Gastroesophageal sphincter (tissue), 4 donors: ENCODE measurements at regions not wholly inside any gene's neighbourhood (a gene's known extent, or its start where the extent isn't known, plus 50 kb on each side); places are given as distances from the start of the nearest gene placed in this dataset.

Source experiments
- ATAC-seq: fragments of 150-250 bp; one replicate; pipeline ENCODE4 v1.9.1; 2016; ENCODE audit warnings: mild to moderate bottlenecking, moderate library complexity
- H3K27ac ChIP-seq, 4 donors: fragments of 200-600 bp; sonication (generic) in 3 of 4; 1 replicate in 3 of 4; 2 replicates in 1 of 4; pipeline ENCODE4 v1.5.1; 2016 to 2019
- H3K27me3 ChIP-seq: fragments of 200-600 bp; sonication (generic); one replicate; pipeline ENCODE4 v1.5.1; 2019
- H3K36me3 ChIP-seq, 2 donors: fragments of 200-600 bp; sonication (generic); one replicate each; pipeline ENCODE4 v1.5.1; 2019; ENCODE audit warnings: control low read depth in 1 of 2
- H3K4me1 ChIP-seq, 3 donors: fragments of 200-600 bp; sonication (generic); 1 replicate in 2 of 3; 2 replicates in 1 of 3; pipeline ENCODE4 v1.5.1; 2016 to 2019; ENCODE audit warnings: control low read depth in 2 of 3
- H3K4me3 ChIP-seq, 2 donors: fragments of 200-600 bp; sonication (generic); one replicate each; pipeline ENCODE4 v1.5.1; 2019; ENCODE audit warnings: mild to moderate bottlenecking in 1 of 2, moderate library complexity in 1 of 2
- H3K9me3 ChIP-seq, 3 donors: fragments of 200-600 bp; sonication (generic); one replicate each; pipeline ENCODE4 v1.5.1; 2017 to 2019; ENCODE audit warnings: control low read depth in 2 of 3
- EP300 ChIP-seq: sonication (generic); formaldehyde crosslinking; IDR thresholded peaks from one replicate; pipeline ENCODE4 v1.6.1; 2017; ENCODE audit warnings: antibody characterized with exemption, mild to moderate bottlenecking
- POLR2A ChIP-seq, 2 donors: fragments of 450-650 bp; IDR thresholded peaks; one replicate each; pipeline ENCODE4 v1.6.1; 2017; ENCODE audit warnings: antibody characterized with exemption in 2 of 2, mild to moderate bottlenecking in 2 of 2, moderate library complexity in 1 of 2
- POLR2AphosphoS5 ChIP-seq: sonication (generic); formaldehyde crosslinking; IDR thresholded peaks from one replicate; pipeline ENCODE4 v1.6.1; 2017; ENCODE audit warnings: antibody characterized with exemption
- WGBS, 2 donors: methylation state at CpG; one replicate each; pipeline ENCODE4 v1.1.5; 2018; ENCODE audit warnings: low coverage in 1 of 2; 5-methylcytosine and 5-hydroxymethylcytosine counted together
- TF ChIP-seq, protein P1 (sequence below), 4 experiments: fragments of 200-600 bp in 2 of 4; fragments of 450-650 bp in 2 of 4; sonication (generic) in 1 of 4; IDR thresholded peaks; one replicate each; pipeline ENCODE4 v1.5.1; 2017 to 2019; ENCODE audit warnings: antibody characterized with exemption in 4 of 4, mild to moderate bottlenecking in 2 of 4, moderate library complexity in 2 of 4

DNA sequence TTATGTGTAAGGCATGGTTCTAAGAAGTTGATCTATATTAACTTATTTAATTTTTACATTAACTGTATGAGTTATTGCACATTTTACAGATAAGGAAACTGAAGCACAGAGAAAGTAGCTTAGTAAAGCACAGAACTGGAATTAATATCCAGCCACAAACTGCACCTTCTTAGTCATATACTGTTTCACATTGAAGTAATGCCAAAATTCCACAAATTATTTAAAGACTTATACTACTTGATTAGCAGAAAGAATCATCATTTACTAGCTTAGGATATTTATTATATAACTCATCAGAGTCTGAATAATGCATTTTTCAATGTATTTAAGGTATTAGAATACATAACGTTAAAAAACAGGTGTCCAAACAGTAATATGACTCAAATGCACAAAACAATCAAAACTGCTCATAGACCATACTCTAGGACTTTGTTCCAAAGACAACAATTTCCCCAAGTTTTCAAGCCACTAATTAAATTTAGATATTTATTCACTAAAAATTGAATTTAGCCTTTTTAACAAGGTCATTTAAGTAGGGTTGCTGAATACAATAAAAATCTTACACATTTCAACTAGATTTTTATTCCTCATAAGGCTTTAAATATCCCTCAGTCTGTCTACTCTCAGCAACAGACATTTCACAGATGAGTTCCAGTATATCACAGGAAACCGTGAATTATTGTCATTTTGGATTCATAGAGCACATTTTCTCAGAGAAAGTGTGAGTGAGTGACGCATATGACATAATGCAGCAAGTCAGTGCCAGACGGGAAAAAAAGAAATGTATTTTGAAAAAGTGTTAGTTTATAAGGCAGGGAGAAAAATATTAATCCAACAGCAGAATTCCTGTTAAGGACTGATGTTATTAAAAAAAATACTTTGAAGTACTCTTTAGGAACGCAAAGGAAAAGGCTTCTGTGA, 782.5 kb downstream of the TMTC2 start:
- H3K4me1 ChIP-seq: no peaks in the 10 kb centered on the region
- no peak overlapping the region for H3K27ac ChIP-seq
- H3K4me3 ChIP-seq: no peak overlapping the region
- TF ChIP-seq, protein P1, sequence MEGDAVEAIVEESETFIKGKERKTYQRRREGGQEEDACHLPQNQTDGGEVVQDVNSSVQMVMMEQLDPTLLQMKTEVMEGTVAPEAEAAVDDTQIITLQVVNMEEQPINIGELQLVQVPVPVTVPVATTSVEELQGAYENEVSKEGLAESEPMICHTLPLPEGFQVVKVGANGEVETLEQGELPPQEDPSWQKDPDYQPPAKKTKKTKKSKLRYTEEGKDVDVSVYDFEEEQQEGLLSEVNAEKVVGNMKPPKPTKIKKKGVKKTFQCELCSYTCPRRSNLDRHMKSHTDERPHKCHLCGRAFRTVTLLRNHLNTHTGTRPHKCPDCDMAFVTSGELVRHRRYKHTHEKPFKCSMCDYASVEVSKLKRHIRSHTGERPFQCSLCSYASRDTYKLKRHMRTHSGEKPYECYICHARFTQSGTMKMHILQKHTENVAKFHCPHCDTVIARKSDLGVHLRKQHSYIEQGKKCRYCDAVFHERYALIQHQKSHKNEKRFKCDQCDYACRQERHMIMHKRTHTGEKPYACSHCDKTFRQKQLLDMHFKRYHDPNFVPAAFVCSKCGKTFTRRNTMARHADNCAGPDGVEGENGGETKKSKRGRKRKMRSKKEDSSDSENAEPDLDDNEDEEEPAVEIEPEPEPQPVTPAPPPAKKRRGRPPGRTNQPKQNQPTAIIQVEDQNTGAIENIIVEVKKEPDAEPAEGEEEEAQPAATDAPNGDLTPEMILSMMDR (IDR thresholded peaks at IDR 0.05): no peak
- TF ChIP-seq POLR2A (IDR thresholded peaks at IDR 0.05) (no peak), POLR2AphosphoS5 (no peak)
- no peaks in the 10 kb centered on the region for H3K9me3 ChIP-seq
- H3K36me3 ChIP-seq: no peaks in the 10 kb centered on the region
- H3K27me3 ChIP-seq: no peaks in the 10 kb centered on the region
- ATAC-seq: no peak
- WGBS, 2 donors: 61 to 75% methylated on average over 5 of the region's 5 CpGs

DNA sequence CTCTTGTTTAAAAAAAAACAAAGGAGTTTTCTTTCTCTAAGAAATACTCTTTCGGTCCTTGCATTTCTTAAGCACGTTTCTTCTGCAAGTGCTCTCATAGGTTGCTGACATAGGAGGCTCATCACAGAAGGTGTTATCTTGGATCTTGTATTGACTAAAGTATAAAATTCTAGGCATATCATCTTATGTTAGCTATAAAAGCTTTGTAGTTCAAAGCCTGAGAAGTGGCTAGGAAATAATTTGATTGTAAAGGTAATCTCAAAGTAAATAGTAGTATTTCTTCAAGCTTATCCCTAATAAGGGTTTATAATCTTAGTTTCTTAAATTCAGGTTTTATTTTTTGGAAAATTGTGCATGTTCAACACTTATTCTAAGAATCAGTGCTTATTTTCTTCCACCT, 778.9 kb downstream of the TMTC2 start:
- ATAC-seq: no peak
- Histone ChIP-seq H3K9me3 (no peaks in the 10 kb centered on the region), H3K4me1 (no peaks in the 10 kb centered on the region), H3K27me3 (no peaks in the 10 kb centered on the region), H3K27ac (no peak overlapping the region), H3K36me3 (no peaks in the 10 kb centered on the region), H3K4me3 (no peak overlapping the region)
- TF ChIP-seq, protein P1 (IDR thresholded peaks at IDR 0.05): no peak
- TF ChIP-seq POLR2AphosphoS5 (no peak), EP300 (no peak), POLR2A (IDR thresholded peaks at IDR 0.05) (no peak)
- WGBS, 2 donors: 35 to 55% methylated on average over 2 of the region's 2 CpGs

DNA sequence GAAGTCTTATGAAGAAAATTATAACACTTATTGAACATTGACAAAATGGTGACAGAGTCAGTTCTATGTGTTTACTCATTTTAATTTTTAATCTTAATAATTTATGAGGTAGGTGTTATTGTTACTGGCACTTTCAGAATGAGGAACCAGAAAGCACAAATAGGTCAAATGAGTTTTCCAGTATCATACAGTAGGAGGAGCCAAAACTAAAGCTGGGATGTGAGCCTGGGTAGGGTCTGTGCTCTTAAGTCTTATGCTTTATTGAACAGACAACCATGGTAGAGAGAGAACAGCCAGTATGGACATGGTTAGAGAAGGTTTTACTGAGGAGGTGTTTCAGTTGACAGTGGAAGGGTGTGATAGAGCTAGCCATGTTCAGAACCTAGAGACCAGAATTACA, 775.7 kb downstream of the TMTC2 start:
- H3K4me3 ChIP-seq: no peak overlapping the region
- no peaks in the 10 kb centered on the region for H3K36me3 ChIP-seq
- H3K27me3 ChIP-seq: no peaks in the 10 kb centered on the region
- ATAC-seq: no peak
- H3K27ac ChIP-seq: no peak overlapping the region
- no peaks in the 10 kb centered on the region for H3K4me1 ChIP-seq
- TF ChIP-seq POLR2AphosphoS5 (no peak), EP300 (no peak), POLR2A (IDR thresholded peaks at IDR 0.05) (no peak)
- TF ChIP-seq, protein P1 (IDR thresholded peaks at IDR 0.05): no peak
- H3K9me3 ChIP-seq: no peaks in the 10 kb centered on the region

DNA sequence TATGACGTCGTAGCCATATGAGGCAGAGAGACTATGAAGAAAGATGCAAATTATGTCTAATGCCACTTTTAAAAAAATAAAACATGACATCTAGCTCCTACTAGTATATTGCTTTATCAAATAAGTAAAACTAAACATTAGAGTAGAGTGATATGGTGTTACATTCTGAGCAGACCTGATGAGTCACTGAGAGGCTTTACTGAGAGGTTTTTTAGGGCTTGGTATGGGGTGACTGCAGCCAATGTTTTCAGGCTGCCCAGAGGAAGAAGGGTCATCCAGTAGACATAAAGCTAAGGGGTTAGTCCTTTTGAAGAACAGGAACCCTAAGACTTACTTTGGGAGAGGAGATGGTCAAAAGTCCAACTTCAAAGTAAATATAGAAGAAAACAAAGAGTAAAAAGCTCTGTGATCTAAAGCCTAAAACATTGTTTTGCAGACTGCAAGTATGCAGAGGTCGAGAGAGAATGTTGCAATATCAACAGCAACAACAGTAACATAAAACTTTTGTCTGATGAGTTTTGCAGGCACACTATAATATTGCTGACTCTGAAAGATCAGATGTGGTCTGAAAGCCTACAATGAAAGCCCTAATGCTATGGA, 774.7 kb downstream of the TMTC2 start:
- no peak for ATAC-seq
- no peak overlapping the region for H3K4me3 ChIP-seq
- WGBS, 2 donors: 76 to 86% methylated on average over 3 of the region's 3 CpGs
- TF ChIP-seq POLR2A (IDR thresholded peaks at IDR 0.05): no peak
- TF ChIP-seq POLR2AphosphoS5: no peak
- TF ChIP-seq, protein P1 (IDR thresholded peaks at IDR 0.05): no peak
- TF ChIP-seq EP300: no peak
- H3K4me1 ChIP-seq: no peaks in the 10 kb centered on the region
- no peaks in the 10 kb centered on the region for H3K9me3 ChIP-seq
- no peaks in the 10 kb centered on the region for H3K36me3 ChIP-seq
- no peaks in the 10 kb centered on the region for H3K27me3 ChIP-seq
- H3K27ac ChIP-seq: no peak overlapping the region

DNA sequence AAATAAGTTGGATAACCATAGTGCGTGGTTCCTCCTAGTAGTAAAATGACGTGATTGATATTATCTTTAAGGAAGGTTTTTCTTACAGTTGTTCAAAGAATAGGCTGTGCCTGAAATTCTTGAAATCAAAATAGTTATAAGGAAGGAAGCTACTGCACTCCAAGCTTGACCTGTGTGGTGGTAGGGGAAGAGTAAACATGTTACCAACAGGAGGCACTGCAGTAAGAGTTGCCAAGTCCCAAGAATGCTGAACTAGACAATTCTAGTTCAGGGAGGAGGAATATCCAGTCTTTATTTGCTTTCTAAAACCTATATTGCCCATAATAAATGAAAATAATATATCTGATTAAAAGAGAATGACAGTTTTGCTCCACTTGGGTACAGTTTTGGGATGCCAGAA, 764.5 kb downstream of the TMTC2 start:
- whole genome bisulfite sequencing, 2 donors: 83 to 85% methylated on average over 2 of the region's 2 CpGs
- Histone ChIP-seq H3K27ac (no peak overlapping the region), H3K36me3 (no peaks in the 10 kb centered on the region), H3K4me1 (no peaks in the 10 kb centered on the region), H3K9me3 (no peaks in the 10 kb centered on the region), H3K27me3 (no peaks in the 10 kb centered on the region), H3K4me3 (no peak overlapping the region)
- TF ChIP-seq POLR2AphosphoS5 (no peak), POLR2A (IDR thresholded peaks at IDR 0.05) (no peak), EP300 (no peak)
- TF ChIP-seq, protein P1 (IDR thresholded peaks at IDR 0.05): no peak
- no peak for ATAC-seq
